ENCODE measurements at regions not wholly inside any gene's neighbourhood (a gene's known extent, or its start where the extent isn't known, plus 50 kb on each side); places are given as distances from the start of the nearest gene placed in this dataset.

GRCh38 chr1:239219679-239220078, 166.7 kb upstream of the CHRM3 start:
- TF ChIP-seq MTA2 (IDR thresholded peaks at IDR 0.05; ENCODE audit: low read depth): no peak
- no peak for TF ChIP-seq ZFPM2 (CRISPR knock-in tag; IDR thresholded peaks at IDR 0.05)
- TF ChIP-seq PKNOX1 (IDR thresholded peaks at IDR 0.05): no peak
- TF ChIP-seq XRCC5 (IDR thresholded peaks at IDR 0.05; ENCODE audit: low read depth, low read length): no peak
- no peak for TF ChIP-seq CHD2 (IDR thresholded peaks at IDR 0.05; ENCODE audit: low read depth, low read length)
- no peak for TF ChIP-seq POLR2A (conservative IDR thresholded peaks at IDR 0.05)
- no peak for TF ChIP-seq POLR2AphosphoS5 (IDR thresholded peaks at IDR 0.05; ENCODE audit: control insufficient read depth, insufficient read depth, low read depth, low read length)
- TF ChIP-seq CTCF (IDR thresholded peaks at IDR 0.05 in 2 of 3, conservative IDR thresholded peaks at IDR 0.05 in 1 of 3; ENCODE audit: insufficient read depth in 2 of 3, low read depth in 1 of 3, low read length in 3 of 3): no peak
- no peak for TF ChIP-seq CHCHD3 (CRISPR knock-in tag; IDR thresholded peaks at IDR 0.05)
- TF ChIP-seq MEF2A (IDR thresholded peaks at IDR 0.05; ENCODE audit: control insufficient read depth, low read depth, low read length): no peak
- TF ChIP-seq USF2 (CRISPR knock-in tag; IDR thresholded peaks at IDR 0.05): no peak
- TF ChIP-seq ZNF124 (CRISPR knock-in tag; IDR thresholded peaks at IDR 0.05): no peak

All from K562 (cell line).